ENCODE measurements at regions not wholly inside any gene's neighbourhood (a gene's known extent, or its start where the extent isn't known, plus 50 kb on each side); places are given as distances from the start of the nearest gene placed in this dataset.
"Not testable (repeated sequence)": the region's sequence is repeated elsewhere in the genome, so short reads cannot be mapped to it uniquely, and the experiment has no call there.

DNA sequence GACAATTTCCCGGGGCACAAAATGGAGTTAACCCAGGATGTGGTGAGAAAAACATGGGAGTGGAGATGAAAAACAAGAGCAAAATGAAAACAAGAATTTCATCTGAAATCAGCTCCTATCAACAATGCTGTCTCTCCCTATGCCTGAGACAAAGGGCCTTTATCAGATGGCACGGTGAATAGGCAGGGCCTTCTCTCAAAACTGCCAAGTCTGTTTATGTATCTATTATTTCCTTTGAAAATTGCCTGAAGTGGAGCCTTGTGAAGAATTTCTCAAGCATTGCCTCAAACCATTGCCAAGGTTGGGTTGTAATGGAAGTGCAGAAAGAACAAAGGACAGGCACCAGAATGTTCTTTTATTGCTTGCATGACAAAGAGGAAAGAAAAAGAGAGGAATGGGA, 74.7 kb downstream of the BTBD3 start:
- H3K27me3 ChIP-seq (ENCODE audit: control insufficient read depth, insufficient read depth, low read length), result no peaks in the 10 kb centered on the region
- H3K36me3 ChIP-seq (ENCODE audit: control insufficient read depth, insufficient read depth, low read length), result no peaks in the 10 kb centered on the region
- TF ChIP-seq, protein P1, sequence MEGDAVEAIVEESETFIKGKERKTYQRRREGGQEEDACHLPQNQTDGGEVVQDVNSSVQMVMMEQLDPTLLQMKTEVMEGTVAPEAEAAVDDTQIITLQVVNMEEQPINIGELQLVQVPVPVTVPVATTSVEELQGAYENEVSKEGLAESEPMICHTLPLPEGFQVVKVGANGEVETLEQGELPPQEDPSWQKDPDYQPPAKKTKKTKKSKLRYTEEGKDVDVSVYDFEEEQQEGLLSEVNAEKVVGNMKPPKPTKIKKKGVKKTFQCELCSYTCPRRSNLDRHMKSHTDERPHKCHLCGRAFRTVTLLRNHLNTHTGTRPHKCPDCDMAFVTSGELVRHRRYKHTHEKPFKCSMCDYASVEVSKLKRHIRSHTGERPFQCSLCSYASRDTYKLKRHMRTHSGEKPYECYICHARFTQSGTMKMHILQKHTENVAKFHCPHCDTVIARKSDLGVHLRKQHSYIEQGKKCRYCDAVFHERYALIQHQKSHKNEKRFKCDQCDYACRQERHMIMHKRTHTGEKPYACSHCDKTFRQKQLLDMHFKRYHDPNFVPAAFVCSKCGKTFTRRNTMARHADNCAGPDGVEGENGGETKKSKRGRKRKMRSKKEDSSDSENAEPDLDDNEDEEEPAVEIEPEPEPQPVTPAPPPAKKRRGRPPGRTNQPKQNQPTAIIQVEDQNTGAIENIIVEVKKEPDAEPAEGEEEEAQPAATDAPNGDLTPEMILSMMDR (IDR thresholded peaks at IDR 0.05; ENCODE audit: insufficient read depth, low read length, poor library complexity, severe bottlenecking), result no peak
- H3K4me3 ChIP-seq (ENCODE audit: low read depth, low read length), result no peak overlapping the region
- no peak for DNase-seq (ENCODE audit: low read depth)

DNA sequence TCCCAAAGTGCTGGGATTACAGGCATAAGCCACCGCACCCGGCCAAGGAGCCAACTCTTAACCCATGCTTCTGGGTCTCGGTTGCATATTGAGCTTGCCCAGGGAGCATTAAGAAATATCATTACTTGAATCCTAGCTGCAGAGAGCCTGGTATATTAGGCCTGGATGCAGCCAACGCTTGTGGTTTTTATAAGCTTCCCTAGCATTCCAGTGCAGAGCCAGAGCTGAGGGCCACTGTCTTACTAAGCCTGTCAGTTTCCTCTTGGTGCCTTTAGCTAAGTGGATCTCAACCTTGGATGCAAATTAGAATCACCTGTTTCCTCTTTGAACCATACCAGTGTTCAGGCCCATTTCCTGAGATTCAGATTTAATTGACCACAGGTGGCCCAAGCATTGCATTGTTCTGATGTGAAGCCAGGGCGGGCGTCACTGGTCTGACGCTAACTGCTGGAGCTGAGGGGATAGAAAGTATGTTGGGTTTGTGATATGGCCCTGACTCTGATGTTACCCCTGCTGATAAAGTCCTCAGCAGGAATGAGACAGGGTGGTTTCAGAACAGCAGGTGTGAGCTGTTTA, 76.3 kb downstream of the BTBD3 start:
- Histone ChIP-seq H3K4me3 (ENCODE audit: low read depth, low read length) (no peak overlapping the region), H3K36me3 (ENCODE audit: control insufficient read depth, insufficient read depth, low read length) (no peaks in the 10 kb centered on the region), H3K27me3 (ENCODE audit: control insufficient read depth, insufficient read depth, low read length) (no peaks in the 10 kb centered on the region)
- TF ChIP-seq, protein P1 (IDR thresholded peaks at IDR 0.05; ENCODE audit: insufficient read depth, low read length, poor library complexity, severe bottlenecking), result no peak
- no peak for DNase-seq (ENCODE audit: low read depth)

DNA sequence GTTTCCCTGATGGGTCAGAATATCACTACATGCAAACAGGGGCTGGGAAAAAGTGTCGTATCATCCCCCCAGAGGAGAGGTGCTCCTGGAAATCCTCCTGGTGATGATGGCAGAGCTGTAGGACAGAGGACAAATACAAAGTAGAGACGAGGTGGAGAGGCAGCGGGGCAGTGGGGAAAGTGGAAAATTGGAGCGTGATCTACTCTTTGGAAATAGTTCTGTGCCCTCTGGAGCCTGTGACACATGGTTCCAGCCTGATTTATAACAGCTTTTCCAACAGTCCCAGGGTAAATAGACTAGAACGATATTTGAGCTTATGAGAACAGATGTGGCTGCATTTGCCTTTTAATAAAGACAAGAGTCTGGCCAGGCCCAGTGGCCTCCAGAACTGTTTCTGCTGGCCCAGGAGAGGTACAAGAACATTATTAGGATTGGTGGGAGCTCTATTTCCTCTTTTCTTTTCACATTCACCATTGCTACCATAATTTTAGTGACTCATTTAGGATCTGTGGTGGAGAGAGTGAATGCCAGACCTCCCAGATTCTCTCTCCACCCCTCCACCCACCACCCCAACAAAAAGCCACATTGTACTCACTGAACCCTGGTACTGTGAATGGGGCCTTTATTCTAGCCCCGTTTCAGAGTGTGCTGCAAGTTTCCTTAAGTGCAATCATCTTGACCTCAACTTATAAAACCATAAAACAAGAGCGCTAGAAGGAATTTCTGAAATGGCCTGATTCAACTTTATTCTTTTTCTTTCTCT, 78.3 kb downstream of the BTBD3 start:
- H3K4me3 ChIP-seq (ENCODE audit: low read depth, low read length), result no peak overlapping the region
- H3K36me3 ChIP-seq (ENCODE audit: control insufficient read depth, insufficient read depth, low read length), result no peaks in the 10 kb centered on the region
- H3K27me3 ChIP-seq (ENCODE audit: control insufficient read depth, insufficient read depth, low read length), result no peaks in the 10 kb centered on the region
- TF ChIP-seq, protein P1 (IDR thresholded peaks at IDR 0.05; ENCODE audit: insufficient read depth, low read length, poor library complexity, severe bottlenecking), result no peak
- DNase-seq (ENCODE audit: low read depth), result no peak

DNA sequence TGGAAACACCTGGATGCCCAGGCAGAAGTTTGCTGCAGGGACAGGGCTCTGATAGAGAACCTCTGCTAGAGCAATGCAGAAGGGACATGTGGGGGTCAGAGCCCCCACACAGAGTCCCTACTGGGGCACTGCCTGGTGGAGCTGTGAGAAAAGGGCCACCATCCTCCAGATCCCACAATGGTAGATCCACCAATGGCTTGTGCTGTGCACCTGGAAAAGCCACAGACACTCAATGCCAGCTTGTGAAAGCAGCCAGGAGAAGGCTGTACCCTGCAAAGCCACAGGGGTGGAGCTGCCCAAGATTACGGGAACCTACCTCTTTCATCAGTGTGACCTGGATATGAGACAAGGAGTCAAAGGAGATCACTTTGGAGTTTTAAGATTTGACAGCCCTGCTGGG, 87.1 kb downstream of the BTBD3 start:
- not testable (repeated sequence) for H3K27me3 ChIP-seq (ENCODE audit: control insufficient read depth, insufficient read depth, low read length); DNase-seq (ENCODE audit: low read depth); H3K4me3 ChIP-seq (ENCODE audit: low read depth, low read length); H3K36me3 ChIP-seq (ENCODE audit: control insufficient read depth, insufficient read depth, low read length)

DNA sequence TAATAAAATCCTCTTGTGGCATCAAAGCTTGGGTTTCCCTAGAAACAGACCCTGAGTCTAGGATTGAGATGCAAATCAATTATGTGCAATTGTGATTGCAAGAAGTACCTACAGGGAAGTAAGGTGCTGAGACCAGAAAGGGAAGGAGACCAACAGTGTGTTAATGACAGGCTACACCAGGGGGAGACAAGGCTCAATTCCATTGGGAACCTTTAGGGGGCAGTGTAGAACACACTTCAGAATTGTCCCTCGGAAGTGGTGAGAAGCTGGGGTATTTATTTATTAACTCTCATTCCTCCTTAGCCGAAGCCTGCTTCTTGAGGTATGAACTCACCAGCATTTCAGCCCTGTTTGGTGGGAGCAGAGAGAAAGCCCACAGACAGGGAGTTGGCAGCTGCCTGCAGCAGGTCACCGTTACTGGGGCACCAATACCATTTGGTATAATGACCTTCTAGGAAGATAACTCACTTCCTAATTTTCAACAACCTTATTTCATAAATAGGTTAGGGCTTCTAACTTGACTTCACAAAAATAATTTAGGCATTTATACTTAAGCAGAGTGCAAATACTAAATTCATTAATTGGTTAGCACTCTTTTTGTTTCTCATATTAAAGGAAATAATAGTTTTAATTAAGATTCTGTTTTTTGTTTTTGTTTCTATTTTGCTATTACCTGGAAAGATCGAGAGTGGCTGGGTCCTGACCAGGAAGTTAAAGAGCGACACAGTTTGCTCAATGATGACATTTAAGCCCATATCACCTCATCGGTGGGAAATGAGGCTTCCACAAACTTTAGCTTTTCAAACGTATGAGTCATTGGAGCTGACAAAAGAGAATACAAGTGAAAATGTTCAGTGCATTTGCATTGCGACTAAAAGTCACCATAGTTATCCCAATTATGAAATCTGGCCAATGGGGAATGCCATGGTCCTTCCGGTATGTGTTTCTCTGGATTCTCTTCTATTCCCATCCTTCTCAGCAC, 94.8 kb downstream of the BTBD3 start:
- DNase-seq (ENCODE audit: low read depth), result peak; percentile 12
- H3K36me3 ChIP-seq (ENCODE audit: control insufficient read depth, insufficient read depth, low read length), result no peaks in the 10 kb centered on the region
- H3K27me3 ChIP-seq (ENCODE audit: control insufficient read depth, insufficient read depth, low read length), result no peaks in the 10 kb centered on the region
- TF ChIP-seq, protein P1 (IDR thresholded peaks at IDR 0.05; ENCODE audit: insufficient read depth, low read length, poor library complexity, severe bottlenecking), result peak; percentile 100
- no peak overlapping the region for H3K4me3 ChIP-seq (ENCODE audit: low read depth, low read length)

DNA sequence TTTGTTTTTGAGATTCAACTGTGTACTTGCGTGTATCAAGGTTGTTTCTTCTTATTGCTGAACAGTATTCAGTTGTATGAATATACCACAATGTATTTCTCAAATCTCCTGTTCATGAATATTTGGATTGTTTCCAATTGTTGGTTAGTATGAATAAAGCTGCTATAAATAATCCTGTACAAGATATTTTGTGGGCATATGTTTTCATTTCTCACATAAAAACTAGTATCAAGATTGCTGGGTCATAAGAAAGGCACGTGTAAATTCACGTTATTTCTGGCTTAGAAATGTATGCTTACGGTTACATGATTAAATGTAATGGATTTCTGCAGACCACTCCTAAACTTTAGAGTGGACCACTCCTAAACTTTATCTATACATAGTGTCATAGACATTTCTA, 96.6 kb downstream of the BTBD3 start:
- DNase-seq (ENCODE audit: low read depth), result no peak
- TF ChIP-seq, protein P1 (IDR thresholded peaks at IDR 0.05; ENCODE audit: insufficient read depth, low read length, poor library complexity, severe bottlenecking), result no peak
- Histone ChIP-seq H3K36me3 (ENCODE audit: control insufficient read depth, insufficient read depth, low read length) (no peaks in the 10 kb centered on the region), H3K4me3 (ENCODE audit: low read depth, low read length) (no peak overlapping the region), H3K27me3 (ENCODE audit: control insufficient read depth, insufficient read depth, low read length) (no peaks in the 10 kb centered on the region)
